Thoracic aorta (tissue), 2 donors: ENCODE measurements at regions not wholly inside any gene's neighbourhood (a gene's known extent, or its start where the extent isn't known, plus 50 kb on each side); places are given as distances from the start of the nearest gene placed in this dataset.

ENCODE experiments used
- ATAC-seq: fragments of 150-250 bp; one replicate; pipeline ENCODE4 v1.8.0; 2017; ENCODE audit warnings: low read depth; ENCODE audit not compliant: insufficient number of reproducible peaks, low FRiP score
- DNase-seq: peaks from one replicate; pipeline ENCODE4 v3.0.0-alpha.2; 2020; ENCODE audit warnings: low spot score
- H3K27ac ChIP-seq, 2 donors: fragments of 200-600 bp; sonication (generic); 1 replicate in 1 of 2; 2 replicates in 1 of 2; pipeline ENCODE4 v1.5.1; 2016; ENCODE audit warnings: mild to moderate bottlenecking in 2 of 2, moderate library complexity in 2 of 2
- H3K27me3 ChIP-seq: fragments of 200-600 bp; sonication (generic); replicated peaks from 2 replicates; pipeline ENCODE4 v1.6.0; 2016; ENCODE audit warnings: mild to moderate bottlenecking; ENCODE audit not compliant: insufficient read depth
- H3K36me3 ChIP-seq: fragments of 200-600 bp; sonication (generic); one replicate; pipeline ENCODE4 v1.5.1; 2016
- H3K4me1 ChIP-seq, 2 donors: fragments of 200-600 bp; sonication (generic); 1 replicate in 1 of 2; 2 replicates in 1 of 2; pipeline versions ENCODE4 v1.5.1 to v1.6.0; 2016; ENCODE audit warnings: low read depth in 2 of 2, mild to moderate bottlenecking in 1 of 2; ENCODE audit not compliant: control insufficient read depth in 1 of 2
- H3K4me3 ChIP-seq: fragments of 200-600 bp; sonication (generic); 2 replicates; pipeline ENCODE4 v1.5.1; 2016; ENCODE audit warnings: mild to moderate bottlenecking
- H3K9me3 ChIP-seq: fragments of 200-600 bp; sonication (generic); 2 replicates; pipeline ENCODE4 v1.5.1; 2016
- TF ChIP-seq, protein P1 (sequence below): fragments of 200-600 bp; sonication (generic); IDR thresholded peaks from one replicate; pipeline ENCODE4 v1.5.1; 2019; ENCODE audit warnings: antibody characterized with exemption

- peaks cover 0 to 3% of the 10 kb centered on the region in 2 donors for H3K4me1 ChIP-seq
- ATAC-seq (no peak), DNase-seq (no peak)
- H3K27me3 ChIP-seq = no peaks in the 10 kb centered on the region
- no peak overlapping the region for H3K27ac ChIP-seq
- no peaks in the 10 kb centered on the region for H3K36me3 ChIP-seq
- TF ChIP-seq, protein P1, sequence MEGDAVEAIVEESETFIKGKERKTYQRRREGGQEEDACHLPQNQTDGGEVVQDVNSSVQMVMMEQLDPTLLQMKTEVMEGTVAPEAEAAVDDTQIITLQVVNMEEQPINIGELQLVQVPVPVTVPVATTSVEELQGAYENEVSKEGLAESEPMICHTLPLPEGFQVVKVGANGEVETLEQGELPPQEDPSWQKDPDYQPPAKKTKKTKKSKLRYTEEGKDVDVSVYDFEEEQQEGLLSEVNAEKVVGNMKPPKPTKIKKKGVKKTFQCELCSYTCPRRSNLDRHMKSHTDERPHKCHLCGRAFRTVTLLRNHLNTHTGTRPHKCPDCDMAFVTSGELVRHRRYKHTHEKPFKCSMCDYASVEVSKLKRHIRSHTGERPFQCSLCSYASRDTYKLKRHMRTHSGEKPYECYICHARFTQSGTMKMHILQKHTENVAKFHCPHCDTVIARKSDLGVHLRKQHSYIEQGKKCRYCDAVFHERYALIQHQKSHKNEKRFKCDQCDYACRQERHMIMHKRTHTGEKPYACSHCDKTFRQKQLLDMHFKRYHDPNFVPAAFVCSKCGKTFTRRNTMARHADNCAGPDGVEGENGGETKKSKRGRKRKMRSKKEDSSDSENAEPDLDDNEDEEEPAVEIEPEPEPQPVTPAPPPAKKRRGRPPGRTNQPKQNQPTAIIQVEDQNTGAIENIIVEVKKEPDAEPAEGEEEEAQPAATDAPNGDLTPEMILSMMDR = no peak
- no peak overlapping the region for H3K4me3 ChIP-seq
- no peaks in the 10 kb centered on the region for H3K9me3 ChIP-seq
These were observed 534.5 kb upstream of the SEMA6D start for GRCh38 chr15:47182818-47183217.

- H3K27me3 ChIP-seq = no peaks in the 10 kb centered on the region
- ATAC-seq (peak; percentile 27), DNase-seq (no peak)
- H3K36me3 ChIP-seq = no peaks in the 10 kb centered on the region
- TF ChIP-seq, protein P1 = no peak
- H3K9me3 ChIP-seq = no peaks in the 10 kb centered on the region
- H3K4me3 ChIP-seq = peak overlapping the region; percentile 79
- H3K4me1 ChIP-seq = peaks cover 0 to 3% of the 10 kb centered on the region in 2 donors
- peak overlapping the region in 1 of 2 donors; percentile 15 for H3K27ac ChIP-seq
These were observed 533.0 kb upstream of the SEMA6D start for GRCh38 chr15:47184003-47184907.

- no peak for ATAC-seq
- TF ChIP-seq, protein P1 = no peak
- Histone ChIP-seq H3K4me1 (peaks cover 0 to 3% of the 10 kb centered on the region in 2 donors), H3K27me3 (no peaks in the 10 kb centered on the region), H3K36me3 (no peaks in the 10 kb centered on the region), H3K27ac (peak overlapping the region in 1 of 2 donors; percentile 15), H3K9me3 (no peaks in the 10 kb centered on the region), H3K4me3 (peak overlapping the region; percentile 79)
- DNase-seq = no peak
These were observed 532.1 kb upstream of the SEMA6D start for GRCh38 chr15:47184908-47185801.

DNA sequence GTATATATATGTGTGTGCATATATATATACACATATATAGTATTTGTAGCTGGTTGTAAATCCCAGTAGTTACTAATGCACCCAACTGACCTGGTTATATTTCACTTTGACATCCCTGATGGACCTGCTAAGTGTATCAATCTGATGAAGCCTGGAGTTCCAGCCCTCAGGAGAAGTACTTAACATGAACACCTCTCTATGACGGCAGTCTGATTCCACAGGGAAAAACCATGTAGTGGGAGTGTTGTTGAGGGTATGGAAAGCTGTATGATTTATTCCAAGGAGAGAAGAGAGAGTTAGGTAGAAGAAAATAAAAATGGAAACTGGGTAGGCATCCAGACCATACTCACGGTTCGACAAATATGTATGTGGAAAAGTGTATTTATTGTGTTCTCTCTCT, 531.2 kb upstream of the SEMA6D start:
- H3K9me3 ChIP-seq = no peaks in the 10 kb centered on the region
- H3K4me1 ChIP-seq = peaks cover 0 to 3% of the 10 kb centered on the region in 2 donors
- no peak for DNase-seq
- no peaks in the 10 kb centered on the region for H3K36me3 ChIP-seq
- TF ChIP-seq, protein P1 = no peak
- H3K4me3 ChIP-seq = no peak overlapping the region
- ATAC-seq = no peak
- no peaks in the 10 kb centered on the region for H3K27me3 ChIP-seq
- H3K27ac ChIP-seq = no peak overlapping the region
